SKM-1 (cell line): ENCODE measurements at regions not wholly inside any gene's neighbourhood (a gene's known extent, or its start where the extent isn't known, plus 50 kb on each side); places are given as distances from the start of the nearest gene placed in this dataset.
"Not testable (repeated sequence)": the region's sequence is repeated elsewhere in the genome, so short reads cannot be mapped to it uniquely, and the experiment has no call there.

Source experiments
- DNase-seq: peaks from one replicate; lab custom pipeline; 2025; ENCODE audit not compliant: unreplicated experiment; lab: John Stamatoyannopoulos, UW

DNA sequence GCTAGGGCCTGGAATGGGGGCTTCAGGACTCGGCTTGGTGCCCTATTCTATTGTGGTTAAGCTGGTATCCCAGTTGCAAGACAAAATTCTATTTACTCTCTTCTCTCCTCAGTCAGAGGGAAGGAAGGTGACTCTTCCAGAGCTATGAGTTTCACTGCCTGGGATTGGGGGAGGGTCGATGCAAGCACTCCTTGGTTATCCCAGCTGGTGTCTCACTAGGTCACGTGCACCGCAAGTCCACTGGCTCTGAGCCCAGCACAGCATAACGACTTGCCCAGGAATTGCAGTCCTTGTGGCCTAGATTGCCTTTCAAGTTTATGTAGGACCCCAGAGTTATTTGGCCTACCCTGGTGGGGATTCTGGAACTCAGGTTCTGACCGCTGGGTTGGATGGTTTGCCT lies 958.8 kb downstream of the IGSF11 start:
- DNase-seq, result no peak

DNA sequence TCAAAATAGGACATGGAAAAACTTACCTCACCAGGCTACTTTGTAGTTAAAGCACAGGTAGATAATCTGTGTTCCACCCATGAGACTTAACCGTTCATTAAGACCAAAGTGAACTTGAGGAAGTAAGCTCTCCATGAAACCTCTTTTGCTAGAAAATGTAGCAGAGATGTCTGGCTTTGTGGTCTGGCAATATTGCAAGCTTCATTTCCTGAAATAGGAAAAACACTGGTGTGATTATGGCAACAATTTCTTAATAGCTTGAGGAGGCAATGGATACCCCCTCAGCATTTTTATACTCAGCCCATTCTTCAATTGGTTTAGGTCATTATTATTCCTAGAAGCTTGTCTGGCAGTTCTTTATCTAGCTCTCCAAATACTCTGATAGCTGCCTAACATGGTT lies 957.3 kb downstream of the IGSF11 start:
- no peak for DNase-seq

DNA sequence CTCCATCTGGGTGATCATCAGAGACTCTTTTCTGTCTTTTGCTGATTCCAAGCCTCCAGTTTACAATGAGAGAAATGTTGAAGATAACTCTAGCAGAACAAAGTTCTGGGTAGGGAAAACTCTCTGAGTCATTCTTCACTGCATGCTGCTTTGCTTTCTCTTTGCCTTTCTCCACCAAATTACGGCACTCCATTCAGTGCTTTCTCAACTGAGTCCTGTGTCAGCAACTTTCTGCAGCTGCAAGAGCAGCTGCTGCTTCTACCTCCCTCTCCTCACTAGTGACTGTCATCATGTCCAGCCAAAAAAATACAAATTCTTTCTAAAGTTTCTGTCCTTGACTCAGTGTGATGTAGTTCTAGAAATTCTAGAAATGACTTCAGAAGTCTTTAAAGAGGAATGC lies 953.8 kb downstream of the IGSF11 start:
- no peak for DNase-seq

DNA sequence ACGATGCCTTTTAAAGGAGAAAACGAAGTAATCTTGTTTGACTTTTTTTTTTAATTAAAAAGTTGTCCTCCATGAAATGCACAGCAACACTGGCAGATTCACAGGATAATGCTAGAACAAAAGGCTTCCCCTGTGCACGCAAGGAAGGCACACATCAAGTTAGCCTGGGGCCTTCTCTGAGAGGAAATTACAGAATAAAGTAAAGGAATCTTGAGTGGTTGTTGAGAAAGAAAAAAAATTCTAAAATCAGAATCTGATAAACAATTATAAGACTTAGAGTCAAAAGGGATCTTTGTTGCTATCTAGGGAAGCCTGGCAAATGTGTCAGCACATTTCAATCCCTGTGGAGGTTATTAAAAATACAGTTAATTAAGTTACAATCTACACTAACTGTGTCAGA lies 946.0 kb downstream of the IGSF11 start:
- no peak for DNase-seq

DNA sequence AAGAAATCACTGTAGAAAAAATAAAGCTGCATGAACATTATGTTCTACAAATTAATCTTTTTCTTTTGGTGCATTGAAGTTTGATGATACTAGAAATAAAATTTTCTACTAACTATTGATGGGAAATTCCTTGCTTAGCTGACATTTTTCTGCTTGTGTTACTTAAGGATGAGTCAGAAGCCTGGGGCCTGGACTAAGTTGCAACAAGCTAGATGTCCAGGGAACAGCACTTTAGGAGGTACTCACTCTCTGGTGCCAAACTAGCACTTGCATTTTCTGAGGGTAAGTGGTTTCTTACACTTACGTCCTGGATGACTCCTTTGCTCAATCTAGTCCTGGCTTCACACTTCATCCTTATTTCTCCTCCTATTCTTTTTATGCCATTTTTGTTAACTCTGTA lies 945.1 kb downstream of the IGSF11 start:
- DNase-seq, result no peak

DNA sequence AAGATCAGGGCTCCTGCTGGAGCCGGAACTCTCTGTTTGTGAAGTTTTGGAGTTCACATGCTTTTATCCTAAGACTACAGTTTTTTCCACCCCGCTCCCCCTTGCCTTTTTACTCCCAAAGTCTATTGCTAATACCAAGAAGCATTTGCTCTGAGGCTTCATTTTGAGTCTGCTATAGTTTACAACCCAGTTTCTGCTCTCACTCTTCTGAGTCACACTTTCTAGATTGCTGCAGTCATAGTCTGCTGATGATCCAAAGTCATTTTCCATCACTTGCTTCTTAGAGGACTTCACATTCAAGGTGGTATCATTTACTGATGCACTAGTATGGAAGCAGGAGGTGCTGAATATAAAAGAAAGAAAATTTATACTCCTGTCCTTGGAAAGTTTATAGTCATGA lies 937.4 kb downstream of the IGSF11 start:
- DNase-seq, result no peak

DNA sequence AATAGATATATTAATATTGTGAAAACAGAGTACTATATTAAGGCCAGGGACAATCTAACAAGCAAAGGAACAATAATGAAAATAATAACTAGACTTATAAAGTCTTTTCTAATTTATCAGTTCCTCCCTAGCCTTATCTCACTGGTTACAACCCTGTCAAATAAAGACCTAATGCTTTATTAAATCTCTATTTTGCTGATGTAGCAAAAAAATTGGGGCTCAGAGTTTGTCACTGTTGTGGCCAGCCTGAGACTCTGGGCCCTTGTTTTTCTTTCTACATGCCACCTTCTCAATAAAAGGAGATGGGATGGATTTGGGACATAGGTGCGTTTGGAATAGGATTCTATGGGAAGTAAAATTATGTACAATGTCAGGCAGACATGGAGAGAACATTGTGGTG lies 937.0 kb downstream of the IGSF11 start:
- DNase-seq, result no peak

DNA sequence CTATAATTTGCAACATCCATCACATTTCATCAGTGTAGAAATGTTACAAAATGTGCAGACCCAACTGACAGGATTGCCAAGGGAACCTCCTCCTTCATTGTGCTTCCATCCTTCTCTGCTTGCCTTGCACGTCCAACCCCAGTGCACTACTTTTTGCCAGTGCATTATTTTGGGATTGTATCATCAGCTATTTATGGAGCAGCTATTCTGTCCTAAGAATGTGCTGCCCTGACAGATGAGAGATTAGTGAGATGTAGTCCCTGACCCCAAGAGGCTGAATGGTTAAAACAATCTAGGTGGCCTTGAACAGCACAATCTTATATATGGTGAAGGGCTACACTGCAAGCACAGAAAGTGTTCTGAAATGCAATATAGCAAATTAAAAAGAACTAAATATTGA lies 935.8 kb downstream of the IGSF11 start:
- DNase-seq, result no peak

DNA sequence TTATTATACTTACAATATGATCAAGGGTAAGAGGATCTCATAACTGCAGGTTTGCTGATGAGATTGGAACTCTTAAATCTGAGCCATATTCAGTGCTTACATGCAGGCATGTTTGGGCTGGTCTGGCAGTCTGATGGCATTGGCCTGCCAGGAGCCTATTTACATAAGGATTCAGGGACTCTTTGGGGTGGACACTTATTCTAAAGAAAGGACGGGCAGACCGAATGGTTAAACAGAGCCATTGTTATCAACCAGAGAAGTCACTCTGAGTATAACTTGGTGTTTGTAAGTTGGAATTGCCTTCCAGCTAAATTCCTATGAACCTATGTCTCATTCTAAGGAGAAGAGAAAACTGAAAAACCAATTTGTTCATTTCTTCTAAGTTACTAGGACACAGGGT lies 932.8 kb downstream of the IGSF11 start:
- DNase-seq, result no peak

DNA sequence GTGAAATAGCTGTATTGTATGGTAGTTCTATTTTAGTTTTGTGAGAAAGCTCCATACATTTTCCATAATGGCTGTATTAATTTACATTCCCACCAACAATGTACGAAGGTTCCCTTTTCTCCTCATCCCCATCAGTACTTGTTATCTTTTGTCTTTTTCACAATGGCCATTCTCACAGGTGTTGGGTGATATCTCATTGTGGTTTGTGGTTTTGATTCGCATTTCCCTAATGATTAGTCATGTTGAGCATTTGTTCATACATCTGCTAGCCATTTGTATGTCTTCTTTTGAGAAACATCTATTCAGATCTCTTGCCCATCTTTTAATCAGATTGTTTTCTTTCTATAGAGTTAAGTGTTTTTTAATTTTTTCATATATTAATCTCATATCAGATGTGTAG lies 931.9 kb downstream of the IGSF11 start:
- DNase-seq, result no peak

DNA sequence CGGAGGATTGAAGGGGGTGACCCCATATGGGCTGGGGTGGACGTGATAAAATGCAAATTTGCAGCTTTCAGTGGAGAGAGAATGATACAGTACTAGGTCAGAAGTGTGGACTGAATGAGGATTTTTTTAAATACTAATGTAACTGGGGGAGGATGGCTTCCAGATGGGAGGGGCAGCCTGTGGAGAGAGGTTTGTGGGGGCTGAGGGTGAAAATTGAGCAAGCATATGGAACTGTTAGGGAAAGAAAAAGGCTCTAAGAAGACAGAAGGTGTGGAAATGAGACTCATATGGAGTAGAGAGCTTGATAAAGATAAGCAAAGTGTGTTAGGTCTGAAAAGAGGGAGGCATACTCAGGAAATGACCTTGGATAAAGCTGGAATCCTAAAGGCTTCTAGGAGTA lies 926.4 kb downstream of the IGSF11 start:
- DNase-seq, result no peak

DNA sequence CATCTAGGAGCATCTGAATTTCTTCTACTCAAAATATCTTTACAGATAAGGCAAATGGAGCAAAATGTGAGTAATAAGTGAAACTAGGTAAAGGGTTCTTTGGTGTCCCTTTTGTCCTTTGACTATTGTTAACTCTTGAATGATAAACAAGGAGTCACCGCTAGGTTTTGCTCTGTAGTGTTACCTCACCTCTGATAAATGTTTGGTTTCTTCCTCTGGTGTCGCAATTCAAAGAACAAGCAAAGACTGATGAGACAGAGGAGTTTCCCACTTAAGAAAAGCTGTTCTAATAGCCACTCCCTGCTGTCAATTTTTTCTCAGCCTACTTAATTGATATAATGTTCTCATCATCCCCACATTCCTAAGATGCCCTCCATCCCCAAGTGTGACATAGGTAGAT lies 925.9 kb downstream of the IGSF11 start:
- no peak for DNase-seq

DNA sequence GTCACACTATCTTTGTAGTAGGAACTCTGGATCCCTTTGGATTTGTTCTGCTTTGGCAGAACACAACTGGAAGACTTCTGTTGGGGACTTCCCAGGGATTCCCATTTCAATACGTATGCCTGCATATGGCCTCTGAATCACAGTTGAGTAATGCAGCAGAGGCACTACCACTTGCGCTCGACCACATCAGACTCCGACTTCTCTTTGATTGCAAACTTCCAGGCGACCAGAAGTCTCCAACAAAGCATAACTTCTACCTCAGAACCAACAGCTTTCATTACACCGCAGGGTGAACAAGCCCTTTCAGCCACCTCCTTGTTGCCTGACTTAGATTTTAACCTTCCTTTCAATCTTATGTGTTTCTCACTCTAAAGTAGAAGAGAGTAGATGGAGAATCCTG lies 924.4 kb downstream of the IGSF11 start:
- no peak for DNase-seq

DNA sequence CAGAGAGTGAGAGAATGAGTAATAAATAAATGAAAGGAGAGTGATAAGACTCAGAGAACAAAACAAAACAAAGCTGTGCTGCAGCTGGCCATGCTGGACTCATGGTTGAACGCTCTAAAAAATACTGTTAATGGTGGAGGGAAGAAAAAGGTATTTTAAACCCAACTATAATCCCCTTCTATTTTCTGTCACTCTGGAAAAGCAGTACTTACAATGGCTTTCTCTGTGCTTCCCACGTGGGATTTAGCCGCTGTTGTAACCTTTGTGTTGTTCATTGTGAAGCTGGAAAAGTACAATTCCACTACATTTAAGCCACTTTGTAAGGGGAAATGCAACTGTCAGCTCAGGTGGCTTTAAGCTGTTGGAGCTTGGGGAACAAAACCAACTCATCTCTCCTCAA lies 917.7 kb downstream of the IGSF11 start:
- DNase-seq, result no peak

DNA sequence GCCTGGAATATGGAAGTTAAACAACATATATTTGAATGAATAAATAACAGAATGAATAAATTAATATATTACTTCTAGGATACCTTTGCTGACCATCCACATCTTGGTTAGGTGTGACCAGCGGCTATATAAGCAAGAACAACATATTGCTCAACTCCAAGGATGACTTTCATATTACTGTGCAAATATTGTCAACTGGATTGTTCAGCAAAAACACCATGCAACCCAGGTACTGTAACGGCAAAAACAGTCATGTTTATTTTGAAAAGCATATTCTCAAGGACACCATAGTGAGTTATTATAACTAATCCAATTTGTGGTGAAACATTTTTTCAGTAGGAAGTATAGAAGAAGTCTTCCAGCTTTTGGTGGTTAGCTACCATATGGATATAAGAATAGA lies 907.9 kb downstream of the IGSF11 start:
- DNase-seq, result no peak

DNA sequence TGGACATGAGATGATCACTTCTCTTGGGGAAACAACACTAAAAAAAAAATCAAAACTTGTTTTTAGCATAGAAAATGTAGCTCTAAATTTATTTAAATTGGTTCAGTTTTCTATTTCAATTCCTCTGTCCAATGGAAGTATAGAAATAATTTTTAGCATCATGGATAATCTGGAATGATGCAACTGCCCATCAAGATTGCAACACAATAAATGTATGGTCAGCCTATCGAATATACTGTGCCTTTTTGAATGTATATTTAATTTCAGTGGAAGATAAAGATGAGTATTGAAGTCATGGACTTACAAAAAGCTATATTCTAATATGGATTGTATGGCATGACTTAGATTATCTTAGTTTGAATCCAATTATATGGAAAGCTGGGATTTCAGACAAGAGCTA lies 906.7 kb downstream of the IGSF11 start:
- no peak for DNase-seq

DNA sequence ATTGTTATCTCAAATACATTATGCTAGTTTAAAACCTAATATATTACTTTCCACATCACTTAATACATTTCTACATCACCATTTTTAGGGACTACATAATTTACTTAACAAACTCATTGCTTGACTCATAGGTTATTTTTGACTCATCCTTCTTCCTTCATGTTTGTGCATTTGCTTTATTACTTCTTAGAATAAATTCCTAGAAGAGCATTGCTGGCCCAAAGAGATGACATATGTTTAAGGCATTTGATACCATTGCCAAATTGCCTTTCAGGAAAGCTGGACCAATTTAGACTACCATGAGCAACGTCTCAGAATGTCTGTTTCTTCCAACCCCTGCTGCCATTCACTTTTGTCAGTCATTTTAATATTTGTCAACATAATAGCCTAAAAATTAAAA lies 905.8 kb downstream of the IGSF11 start:
- no peak for DNase-seq

DNA sequence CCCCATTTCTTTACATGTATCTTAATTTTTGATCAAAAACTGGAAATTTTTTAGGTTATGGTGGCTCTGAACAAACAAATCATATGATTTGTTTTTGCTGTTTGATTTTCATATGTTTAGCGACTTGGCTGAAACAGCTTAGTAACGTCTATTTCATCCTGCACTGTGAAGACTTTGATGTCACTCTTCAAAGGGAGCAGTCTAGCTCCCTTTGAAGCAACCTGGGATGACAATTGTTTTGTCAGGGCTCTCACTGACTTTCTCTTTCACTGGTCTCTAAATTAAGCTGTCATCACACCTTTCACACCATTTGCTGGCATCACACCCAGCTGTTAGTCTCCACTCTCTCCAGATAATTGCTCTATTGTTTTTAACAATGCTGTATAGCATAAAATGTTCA lies 896.9 kb downstream of the IGSF11 start:
- DNase-seq, result no peak

DNA sequence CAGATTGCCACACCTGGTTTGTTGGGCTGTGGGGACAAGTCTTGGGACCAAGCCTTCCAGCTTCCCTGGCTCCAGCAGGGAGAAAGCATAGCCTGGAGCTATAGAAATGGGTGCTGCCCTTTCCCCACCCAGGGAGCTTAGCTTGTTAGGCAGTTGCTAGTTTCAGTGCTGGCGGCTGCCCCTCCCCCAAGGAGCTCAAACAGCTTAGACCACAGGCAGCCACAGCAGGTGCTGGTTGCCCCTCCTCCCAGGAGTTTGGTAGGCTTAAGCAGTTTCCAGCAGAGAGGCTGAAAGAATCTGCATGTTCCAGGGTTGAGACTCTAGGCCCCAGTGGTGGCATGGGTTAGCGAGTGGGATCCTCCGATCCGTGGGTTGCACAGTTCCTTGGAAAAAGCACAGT lies 889.7 kb downstream of the IGSF11 start:
- no peak for DNase-seq

DNA sequence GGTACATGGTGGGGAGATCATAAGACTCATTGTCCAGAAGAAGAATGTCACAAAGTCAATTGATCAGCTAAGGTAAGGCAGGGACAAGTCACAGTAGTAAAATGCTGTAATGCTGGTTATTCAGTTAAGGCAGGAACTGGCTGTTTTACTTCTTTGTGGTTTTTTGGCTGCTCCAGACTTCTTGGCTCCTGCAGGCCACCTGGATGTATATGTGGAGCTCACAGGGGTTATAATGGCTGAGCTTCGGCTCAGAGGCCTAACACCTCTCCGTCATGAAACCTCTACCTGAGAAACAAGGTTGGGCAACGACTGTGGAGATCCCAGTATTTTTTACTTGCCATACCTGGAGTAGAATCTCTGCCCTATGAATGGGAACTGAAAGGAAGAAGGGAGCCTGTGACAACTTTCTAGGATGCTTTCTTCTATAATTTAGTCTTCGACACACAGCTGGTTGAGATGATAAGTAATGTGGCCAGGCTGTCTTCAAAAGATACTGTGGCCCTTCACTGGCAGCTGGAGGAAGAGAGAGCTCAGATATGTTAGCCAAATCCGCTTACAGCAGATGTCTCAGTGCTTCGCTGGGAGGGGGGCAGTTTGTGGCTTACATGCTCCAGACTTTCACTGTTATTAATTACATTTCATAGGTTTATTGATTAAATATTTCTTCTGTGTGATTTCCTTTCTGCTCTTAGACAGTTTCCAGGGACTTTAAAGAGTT lies 887.8 kb downstream of the IGSF11 start:
- no peak for DNase-seq

DNA sequence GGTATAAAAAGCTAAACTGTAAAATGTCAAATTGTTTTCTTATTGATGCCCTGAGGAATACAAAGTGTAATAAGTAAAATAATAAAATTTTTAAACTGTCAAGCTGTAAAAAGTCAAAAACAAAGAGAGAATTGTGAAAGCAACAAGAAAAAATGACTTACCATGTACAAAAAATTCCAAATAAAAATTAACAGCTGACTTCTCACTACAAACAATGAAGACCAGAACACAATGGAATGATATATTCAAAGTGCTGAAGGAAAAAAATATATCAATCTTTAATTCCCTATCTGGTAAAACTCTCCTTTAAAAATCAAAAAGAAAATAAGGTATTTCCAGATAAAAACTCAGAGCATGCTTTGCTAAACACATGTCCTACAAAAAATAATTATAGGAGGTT lies 883.5 kb downstream of the IGSF11 start:
- no peak for DNase-seq

DNA sequence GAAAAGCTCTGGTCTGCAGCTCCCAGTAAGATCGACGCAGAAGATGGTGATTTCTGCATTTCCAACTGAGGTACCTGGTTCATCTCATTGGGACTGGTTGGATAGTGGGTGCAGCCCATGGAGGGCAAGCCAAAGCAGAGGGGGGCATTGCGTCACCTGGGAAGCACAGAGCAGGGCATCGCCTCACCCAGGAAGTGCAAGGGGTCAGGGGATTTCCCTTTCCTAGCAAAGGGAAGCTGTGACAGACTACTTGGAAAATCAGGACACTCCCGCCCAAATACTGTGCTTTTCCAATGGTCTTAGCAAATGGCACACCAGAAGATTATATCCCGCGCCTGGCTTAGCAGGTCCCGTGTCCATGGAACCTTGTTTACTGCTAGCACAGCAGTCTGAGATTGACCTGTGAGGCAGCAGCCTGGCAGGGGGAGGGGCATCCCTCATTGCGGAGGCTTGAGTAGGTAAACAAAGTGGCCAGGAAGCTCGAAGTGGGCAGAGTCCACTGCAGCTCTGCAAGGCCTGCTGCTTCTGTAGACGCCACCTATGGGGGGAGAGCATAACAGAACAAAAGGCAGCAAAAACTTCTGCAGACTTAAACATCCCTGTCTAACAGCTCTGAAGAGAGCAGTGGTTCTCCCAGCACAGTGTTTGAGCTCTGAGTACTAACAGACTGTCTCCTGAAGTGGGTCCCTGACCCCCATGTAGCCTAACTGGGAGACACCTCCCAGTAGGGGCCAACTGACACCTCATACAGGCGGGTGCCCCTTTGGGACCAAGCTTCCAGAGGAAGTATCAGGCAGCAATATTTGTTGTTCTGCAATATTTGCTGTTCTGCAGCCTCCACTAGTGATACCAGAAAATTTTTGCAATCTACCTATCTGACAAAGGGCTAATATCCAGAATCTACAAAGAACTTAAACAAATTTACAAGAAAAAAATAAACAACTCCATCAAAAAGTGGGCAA lies 871.7 kb downstream of the IGSF11 start:
- DNase-seq, result not testable (repeated sequence)
